COLO668 (cell line): ENCODE measurements at regions not wholly inside any gene's neighbourhood (a gene's known extent, or its start where the extent isn't known, plus 50 kb on each side); places are given as distances from the start of the nearest gene placed in this dataset.
"Not testable (repeated sequence)": the region's sequence is repeated elsewhere in the genome, so short reads cannot be mapped to it uniquely, and the experiment has no call there.

Source experiments
- DNase-seq: peaks from one replicate; lab custom pipeline; 2025; ENCODE audit not compliant: unreplicated experiment; lab: John Stamatoyannopoulos, UW

DNA sequence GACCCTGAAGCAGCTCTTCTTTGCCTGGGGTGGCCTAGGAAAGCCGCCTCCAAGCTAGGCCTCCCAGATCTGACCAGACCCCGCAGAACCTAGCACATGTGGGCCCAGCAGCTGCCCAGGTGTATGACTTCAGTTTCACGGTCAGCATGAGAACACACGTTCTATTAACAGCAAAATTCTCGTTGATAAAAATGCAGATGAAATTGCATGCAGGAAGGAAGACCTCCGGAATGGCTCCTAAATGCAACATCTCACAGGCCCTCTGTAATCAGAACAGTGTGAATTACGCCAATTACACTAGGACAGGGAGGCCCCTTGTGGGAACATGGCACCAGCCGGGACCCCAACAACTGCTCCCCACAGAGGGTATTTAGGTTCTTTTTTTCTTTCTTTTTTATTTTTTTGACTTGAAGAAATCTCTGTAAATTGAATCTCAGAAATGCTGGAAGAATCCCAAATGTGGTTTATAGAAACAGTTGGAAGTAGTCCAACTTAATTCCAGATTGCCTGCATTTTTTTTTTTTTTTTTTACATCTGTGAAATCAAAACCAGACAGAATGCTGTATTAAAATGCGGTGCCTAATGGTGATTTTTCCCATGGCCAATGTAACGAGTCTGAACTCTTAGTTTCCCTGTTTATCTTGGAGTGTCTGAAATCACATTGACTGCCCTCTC lies 185.1 kb downstream of the NPIPB11 start:
- not testable (repeated sequence) for DNase-seq

DNA sequence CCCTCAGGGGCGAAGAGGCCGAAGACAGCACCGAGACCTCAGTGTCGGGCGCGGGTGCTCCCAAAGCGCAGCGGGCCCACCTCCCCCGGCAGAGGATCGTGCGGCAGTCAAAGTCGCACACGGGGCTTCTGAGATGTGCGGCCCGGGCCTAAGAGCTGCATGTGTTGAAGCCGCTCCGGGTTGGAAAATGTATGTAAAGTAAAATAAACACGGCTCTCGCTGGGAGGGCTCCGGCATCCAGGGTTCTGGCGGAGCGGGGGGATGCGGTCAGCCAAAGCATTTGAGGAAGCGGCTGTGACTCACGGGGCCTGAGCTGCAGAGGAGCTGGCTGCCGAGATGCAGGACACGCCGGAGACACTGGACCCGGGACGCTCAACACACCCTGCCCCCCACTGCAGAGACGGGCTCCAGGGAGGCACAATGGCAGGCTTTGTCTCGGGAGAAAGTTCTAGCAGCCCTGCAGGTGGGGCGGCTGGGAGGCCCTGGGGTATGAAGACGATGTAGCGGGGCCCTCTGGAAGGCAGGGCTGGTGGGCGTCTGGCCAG lies 185.8 kb downstream of the NPIPB11 start:
- not testable (repeated sequence) for DNase-seq

GRCh38 chr16:29219966-29220646 lies 186.4 kb downstream of the NPIPB11 start:
- DNase-seq, result not testable (repeated sequence)

- DNase-seq, result not testable (repeated sequence)
Observed at GRCh38 chr16:29219562-29219961, 186.9 kb downstream of the NPIPB11 start.

DNA sequence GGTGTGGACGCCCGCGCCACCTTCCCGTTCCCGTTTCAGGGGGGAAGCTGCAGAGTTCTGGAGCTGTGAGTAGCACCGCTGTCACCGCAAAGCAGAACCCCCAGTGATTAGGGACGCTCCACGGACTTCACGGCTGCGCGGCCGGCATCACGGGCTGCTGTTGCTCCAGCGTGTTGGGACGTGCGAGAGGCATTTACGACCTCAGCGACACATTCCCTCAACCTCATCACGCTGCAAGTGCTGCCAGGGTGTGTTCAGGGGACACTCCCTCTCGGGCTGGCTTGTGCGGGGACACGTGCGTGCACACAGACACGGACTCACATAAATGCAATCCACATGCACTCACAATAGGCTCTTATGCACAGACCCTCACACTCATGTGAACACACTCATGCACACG lies 187.9 kb downstream of the NPIPB11 start:
- DNase-seq, result not testable (repeated sequence)

DNA sequence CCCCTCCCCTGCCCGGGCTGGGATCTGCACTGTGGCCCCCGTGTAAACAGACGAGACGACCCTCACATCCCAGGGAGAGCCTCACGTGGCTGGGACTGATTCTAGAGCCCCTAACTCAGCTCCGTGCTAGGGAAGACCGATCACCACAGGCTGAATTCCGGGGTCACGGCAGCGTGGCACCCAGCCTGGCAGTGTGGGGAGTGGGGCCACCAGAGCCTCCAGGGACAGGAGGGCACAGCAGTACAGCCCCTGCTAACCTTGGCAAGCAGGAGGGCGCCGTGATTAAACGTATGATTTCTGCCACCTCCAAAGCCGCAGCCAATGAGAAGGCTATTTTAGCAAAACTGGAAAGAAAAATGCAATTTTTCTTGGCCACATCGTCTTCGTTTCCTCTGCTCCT lies 188.3 kb downstream of the NPIPB11 start:
- DNase-seq, result not testable (repeated sequence)

- not testable (repeated sequence) for DNase-seq
Observed at GRCh38 chr16:29217752-29218126, 188.8 kb downstream of the NPIPB11 start.

DNA sequence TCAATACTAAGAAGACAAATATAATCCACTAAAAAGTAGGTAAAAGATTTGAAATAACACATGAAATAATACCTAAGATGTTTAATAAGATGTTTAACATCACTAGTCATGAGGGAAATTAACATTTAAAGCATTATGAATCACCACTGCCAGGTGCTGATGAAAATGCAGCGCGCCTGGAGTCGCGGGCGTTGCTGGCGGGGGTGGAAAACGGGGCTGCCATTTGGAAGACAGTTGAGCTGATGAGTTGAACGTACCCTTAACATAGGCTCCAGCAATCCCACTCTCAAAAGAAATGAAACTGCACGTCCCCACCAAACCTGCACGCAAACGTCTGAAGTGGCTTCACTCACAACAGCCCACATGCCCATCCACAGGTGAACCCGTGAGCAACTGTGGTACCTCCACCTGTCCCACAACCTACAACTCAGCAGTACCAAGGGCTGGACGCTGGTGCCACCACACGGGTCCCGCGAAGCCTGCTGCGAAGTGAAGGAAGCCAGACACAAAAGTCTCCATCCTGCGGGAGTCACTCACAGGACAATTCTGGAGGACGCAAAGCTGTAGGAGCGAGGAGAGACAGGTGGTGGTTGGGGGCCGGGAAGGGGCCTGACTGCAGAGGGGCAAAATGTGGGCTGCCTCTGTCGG lies 189.3 kb downstream of the NPIPB11 start:
- DNase-seq, result not testable (repeated sequence)

DNA sequence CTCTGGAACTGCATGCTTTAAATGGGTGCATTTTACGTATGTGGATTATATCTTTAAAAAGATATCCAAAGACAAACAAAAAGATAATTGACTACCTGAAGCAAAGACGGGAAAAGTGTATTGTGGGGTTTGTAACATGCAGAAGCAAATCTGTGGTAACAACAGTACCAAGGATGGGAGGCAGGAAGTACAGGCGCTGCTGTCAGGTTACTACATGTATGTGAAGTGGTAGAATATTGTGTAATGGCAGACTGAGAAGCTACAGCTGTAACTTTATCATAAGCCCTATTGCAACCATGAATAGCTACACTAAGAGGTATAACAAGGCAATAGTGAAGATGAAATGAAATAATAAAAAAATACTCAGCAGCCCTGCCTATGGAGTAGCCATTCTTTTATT lies 192.7 kb downstream of the NPIPB11 start:
- not testable (repeated sequence) for DNase-seq

DNA sequence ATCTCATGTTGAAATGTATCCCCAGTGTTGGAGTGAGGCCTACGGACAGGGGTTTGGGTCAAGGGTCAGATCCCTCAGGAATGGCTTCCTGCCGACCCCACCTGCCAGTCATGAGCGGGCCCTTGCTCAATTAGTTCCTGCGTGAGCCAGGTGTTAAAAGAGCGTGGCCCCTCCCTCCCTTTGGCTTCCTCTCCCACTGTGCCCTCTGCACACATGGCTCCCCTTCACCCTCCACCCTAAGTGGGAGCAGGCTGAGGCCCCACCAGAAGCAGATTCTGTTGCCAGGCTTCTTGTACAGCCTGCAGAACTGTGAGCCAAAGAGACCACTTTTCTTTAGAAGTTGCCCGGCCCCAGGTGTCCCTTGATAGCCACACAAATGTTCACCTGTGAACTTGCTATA lies 193.3 kb downstream of the NPIPB11 start:
- DNase-seq, result not testable (repeated sequence)

DNA sequence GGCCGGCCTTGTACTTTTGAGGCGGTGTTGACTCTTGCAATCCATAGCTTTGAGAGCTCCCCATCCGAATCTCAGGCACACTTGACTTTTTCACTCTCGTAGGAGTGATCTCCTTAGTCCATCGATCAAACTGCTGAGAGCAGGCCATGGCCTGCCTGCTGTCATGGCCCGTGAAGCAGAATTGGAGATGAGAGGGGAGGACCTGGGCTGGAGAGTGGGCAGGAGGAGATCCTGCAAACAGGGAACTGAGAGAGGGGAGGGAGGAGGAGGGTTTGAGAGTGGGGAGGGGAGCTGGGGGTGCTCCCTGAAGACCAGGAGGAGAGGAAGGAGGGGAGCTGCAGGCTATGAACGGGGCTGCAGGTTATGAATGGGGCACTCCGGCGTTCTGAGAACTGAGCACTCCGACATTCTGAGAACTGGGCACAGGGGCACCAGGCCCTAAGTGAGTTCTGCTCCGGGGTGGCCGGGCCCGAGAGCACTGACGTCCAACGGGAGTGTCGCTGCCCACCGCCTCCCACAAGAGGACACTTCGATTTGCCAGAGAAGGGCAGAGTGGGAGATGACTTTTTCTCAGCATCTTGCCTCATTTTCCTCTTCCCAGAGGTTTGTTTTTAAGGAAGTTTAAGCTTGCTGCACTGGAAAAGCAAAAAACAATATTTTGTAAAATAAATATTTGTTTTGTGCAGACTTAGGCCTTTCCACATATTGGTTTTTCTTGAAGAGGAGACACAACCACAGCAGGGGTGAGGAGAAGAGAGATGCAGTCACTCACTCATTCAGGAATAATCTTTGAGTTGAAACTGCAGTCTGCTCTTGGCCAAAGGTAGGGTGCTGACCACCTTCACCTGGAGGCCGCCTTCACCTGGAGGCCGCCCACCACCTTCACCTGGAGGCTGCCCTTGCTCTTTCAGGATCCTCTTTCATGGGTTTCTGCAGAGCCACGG lies 194.2 kb downstream of the NPIPB11 start:
- DNase-seq, result not testable (repeated sequence)

GRCh38 chr16:29211456-29211855 lies 195.1 kb downstream of the NPIPB11 start:
- not testable (repeated sequence) for DNase-seq

DNA sequence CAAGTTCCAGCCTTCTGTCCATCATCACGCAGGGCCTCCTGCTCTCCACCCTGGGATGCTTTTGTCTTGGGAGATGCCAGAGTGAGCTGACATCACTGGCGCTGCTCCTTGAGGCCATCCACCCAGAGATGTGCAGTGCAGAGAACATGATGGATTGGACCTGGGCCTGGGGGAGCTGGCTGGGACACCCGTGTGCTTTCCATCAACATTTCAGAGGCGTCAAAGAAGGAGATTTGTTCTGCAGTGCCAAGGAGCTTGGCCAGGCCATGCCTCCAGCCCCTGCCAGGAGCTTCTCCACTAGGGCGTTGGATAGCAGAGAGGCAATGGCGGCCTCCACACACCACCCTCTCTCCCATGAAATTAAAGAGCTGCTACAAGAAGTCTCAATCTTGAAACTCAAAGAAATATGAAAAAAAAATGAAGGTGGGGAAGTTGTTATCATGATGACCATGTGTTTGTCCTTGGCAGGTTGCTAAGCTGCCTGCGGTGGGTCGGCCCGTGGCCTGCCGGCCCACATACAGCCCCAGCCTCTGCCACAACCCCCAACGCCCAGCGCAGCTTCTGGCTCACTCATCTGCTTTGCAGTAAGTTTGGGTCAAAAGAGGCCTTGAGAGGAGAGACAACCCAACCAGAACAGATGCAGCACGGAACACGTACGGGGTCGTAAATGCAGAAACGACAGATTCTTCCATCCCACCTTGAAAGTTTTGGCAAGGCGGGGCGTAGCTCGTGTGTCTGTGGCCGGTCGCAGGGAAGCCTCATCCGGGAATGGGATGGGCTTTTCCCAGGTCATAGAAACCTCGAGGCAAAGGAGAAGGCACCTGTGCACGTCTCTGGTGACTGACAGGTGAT lies 196.0 kb downstream of the NPIPB11 start:
- DNase-seq, result not testable (repeated sequence)

DNA sequence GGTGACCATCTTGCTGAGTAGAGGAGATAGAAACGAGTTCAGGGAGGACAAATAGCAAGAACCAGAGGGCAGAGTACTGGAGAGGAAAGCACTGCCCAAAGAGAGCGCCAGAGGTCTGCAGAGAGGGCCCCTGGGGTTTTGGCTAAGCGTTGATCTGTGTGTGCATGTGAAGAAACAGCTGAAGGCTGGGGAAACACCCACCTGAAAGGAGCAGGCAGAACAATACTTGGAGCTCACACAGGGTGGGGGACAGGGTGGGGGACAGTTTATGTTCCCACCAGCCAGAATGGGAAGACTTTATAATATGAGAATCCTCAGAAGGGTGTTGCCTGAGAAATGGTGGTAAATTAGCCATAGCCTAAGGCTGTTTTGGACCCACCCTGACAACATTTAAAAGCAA lies 200.4 kb downstream of the NPIPB11 start:
- DNase-seq, result not testable (repeated sequence)

DNA sequence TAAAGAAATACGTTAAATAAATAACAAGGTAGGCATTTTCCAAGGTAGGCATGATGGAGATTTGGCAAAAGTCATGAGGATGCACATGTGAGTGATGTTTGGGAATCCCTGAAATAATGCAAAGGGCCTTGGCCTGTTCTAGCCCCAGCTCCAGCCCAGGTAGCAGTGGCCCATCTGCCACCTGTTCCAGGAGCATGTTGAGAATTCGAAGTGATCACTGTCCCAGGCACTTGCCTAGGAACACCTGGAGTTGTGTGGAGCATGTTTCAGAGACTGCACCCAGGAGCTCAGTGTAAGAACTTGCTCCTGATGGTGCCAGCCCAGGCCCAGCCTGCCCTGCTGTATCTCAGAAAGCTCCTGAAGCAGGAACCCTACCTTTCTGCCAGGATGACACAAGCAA lies 201.4 kb downstream of the NPIPB11 start:
- not testable (repeated sequence) for DNase-seq

DNA sequence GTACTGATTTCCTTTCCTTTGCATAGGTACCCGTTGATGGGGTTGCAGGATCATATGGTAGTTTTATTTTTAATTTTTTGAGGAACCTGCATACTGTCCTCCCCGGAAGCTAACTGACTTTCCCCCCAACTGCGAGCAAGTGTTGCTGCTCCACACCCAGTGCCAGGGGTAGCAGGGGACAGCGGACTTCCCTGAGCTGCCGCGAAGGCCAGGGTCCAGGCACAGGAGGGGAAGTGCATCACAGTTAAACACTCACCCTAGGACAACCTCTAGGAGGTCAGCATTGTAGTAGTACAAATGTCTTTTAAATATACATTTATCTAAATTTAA lies 201.7 kb downstream of the NPIPB11 start:
- DNase-seq, result no peak

- DNase-seq, result peak; percentile 50
Observed at GRCh38 chr16:29203933-29204805, 202.3 kb downstream of the NPIPB11 start.

DNA sequence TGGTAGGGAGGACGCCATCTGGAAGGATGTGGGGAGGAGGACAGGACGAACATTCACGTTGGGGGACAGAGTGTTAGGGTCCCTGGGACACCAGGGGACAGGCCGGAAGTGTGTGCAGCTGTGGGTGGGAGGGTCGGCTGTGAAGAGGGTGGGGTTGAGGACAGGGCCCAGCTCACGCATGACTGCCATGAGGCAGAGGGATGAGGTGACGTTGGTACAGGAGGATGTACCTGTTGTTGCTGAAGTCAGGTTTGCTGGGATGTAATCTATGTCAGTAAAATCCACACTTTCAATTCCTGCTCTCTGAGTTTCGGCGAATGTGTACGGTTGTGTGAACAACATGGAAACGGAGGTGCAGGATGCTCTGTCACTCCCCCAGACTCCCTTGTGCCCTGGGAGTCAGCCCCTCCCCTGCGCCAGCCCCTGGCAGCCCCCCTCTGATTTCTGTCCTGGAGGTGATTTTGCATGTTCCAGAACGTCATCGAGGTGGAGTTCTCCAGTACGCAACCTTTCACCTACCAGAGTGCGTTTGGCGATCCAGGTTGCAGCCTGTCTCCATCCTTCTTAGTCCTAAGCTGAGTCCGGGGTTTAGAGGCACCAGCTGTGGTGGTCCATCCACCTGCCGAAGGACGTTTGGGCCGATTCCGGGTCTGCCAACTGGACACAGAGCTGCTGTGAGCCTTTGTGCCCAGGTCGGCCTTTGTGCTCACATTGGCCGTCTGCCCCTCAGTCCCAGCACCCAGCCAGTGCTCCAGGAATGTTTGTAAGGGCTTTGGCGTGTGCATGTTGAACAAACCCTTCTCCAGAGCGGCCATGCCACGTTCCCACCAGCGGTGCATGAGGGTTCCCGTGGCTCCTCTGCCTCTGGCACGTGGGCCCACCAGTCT lies 203.2 kb downstream of the NPIPB11 start:
- not testable (repeated sequence) for DNase-seq
